SK-N-SH (cell line): ENCODE measurements at regions not wholly inside any gene's neighbourhood (a gene's known extent, or its start where the extent isn't known, plus 50 kb on each side); places are given as distances from the start of the nearest gene placed in this dataset.

Source experiments
- CTCF ChIA-PET: fragments of 300-600, 350-600 bp; formaldehyde crosslinking; extraction: SDS; loops from one replicate; lab custom pipeline; 2021; lab: Yijun Ruan, JAX
- POLR2A ChIA-PET: fragments of 350-600 bp; sonication (Branson Sonifier 250); formaldehyde crosslinking; extraction: SDS; loops from one replicate; lab custom pipeline; 2020; ENCODE audit warnings: antibody characterized with exemption, inconsistent platforms; lab: Yijun Ruan, JAX
- DNase-seq: peaks from one replicate; pipeline ENCODE4 v3.0.0; 2012
- H2AFZ ChIP-seq: fragments of 200-600 bp; sonication (generic); 2 replicates; pipeline ENCODE4 v1.8.1; 2016; ENCODE audit warnings: antibody characterized with exemption, mild to moderate bottlenecking, low read depth
- H3F3A ChIP-seq: fragments of 200-600 bp; sonication (generic); replicated peaks from 2 replicates; pipeline ENCODE3; 2016; ENCODE audit warnings: antibody characterized with exemption, mild to moderate bottlenecking; ENCODE audit not compliant: insufficient read depth
- H3K27ac ChIP-seq, 2 experiments: fragments of 200-500 bp in 1 of 2; fragments of 200-600 bp in 1 of 2; sonication (Bioruptor generic) in 1 of 2; sonication (generic), shearing (Covaris generic) in 1 of 2; 2 replicates each; pipeline versions ENCODE4 v1.5.1 to v1.6.1; 2014 to 2016; ENCODE audit warnings: low read depth in 2 of 2, inconsistent platforms in 1 of 2, low read length in 1 of 2, mild to moderate bottlenecking in 1 of 2, mixed read lengths in 1 of 2
- H3K27me3 ChIP-seq: fragments of 200-600 bp; sonication (generic), shearing (Covaris generic); 2 replicates; pipeline ENCODE4 v1.6.1; 2016; ENCODE audit warnings: mixed run types; ENCODE audit not compliant: insufficient read depth
- H3K36me3 ChIP-seq, 2 experiments: fragments of 200-500 bp in 1 of 2; fragments of 200-600 bp in 1 of 2; sonication (Bioruptor generic) in 1 of 2; sonication (generic) in 1 of 2; replicated peaks in 1 of 2; 2 replicates each; pipeline versions ENCODE3 to v1.5.1; 2014 to 2016; ENCODE audit warnings: low read length in 1 of 2, mild to moderate bottlenecking in 1 of 2; ENCODE audit not compliant: insufficient read depth in 2 of 2, control insufficient read depth in 1 of 2
- H3K4me1 ChIP-seq, 2 experiments: fragments of 200-500 bp in 1 of 2; fragments of 200-600 bp in 1 of 2; sonication (Bioruptor generic) in 1 of 2; sonication (generic), shearing (Covaris generic) in 1 of 2; 2 replicates each; pipeline versions ENCODE4 v1.5.1 to v1.6.1; 2014 to 2016; ENCODE audit warnings: low read depth in 1 of 2, low read length in 1 of 2, mixed run types in 1 of 2; ENCODE audit not compliant: insufficient read depth in 2 of 2, control insufficient read depth in 1 of 2
- H3K4me2 ChIP-seq: fragments of 200-600 bp; sonication (generic), shearing (Covaris generic); 2 replicates; pipeline ENCODE4 v1.6.1; 2017; ENCODE audit warnings: mixed run types
- H3K4me3 ChIP-seq, 2 experiments: fragments of 200-500 bp in 1 of 2; fragments of 200-600 bp in 1 of 2; sonication (Bioruptor generic) in 1 of 2; sonication (generic), shearing (Covaris generic) in 1 of 2; 2 replicates each; pipeline versions ENCODE4 v1.5.1 to v1.8.1; 2014 to 2016; ENCODE audit warnings: low read depth in 2 of 2, inconsistent platforms in 1 of 2, low read length in 1 of 2, mild to moderate bottlenecking in 1 of 2, mixed read lengths in 1 of 2, moderate library complexity in 1 of 2
- H3K79me2 ChIP-seq: fragments of 200-600 bp; sonication (generic); 2 replicates; pipeline ENCODE4 v1.8.1; 2017; ENCODE audit warnings: mild to moderate bottlenecking; ENCODE audit not compliant: insufficient read depth
- H3K9ac ChIP-seq: fragments of 200-600 bp; sonication (generic); 2 replicates; pipeline ENCODE4 v1.6.1; 2017; ENCODE audit warnings: mixed run types
- H3K9me2 ChIP-seq: fragments of 200-600 bp; sonication (generic); 2 replicates; pipeline ENCODE4 v1.6.1; 2017; ENCODE audit warnings: mixed run types
- H3K9me3 ChIP-seq: fragments of 200-600 bp; sonication (generic); 2 replicates; pipeline ENCODE4 v1.6.1; 2017; ENCODE audit warnings: mixed run types, mild to moderate bottlenecking, moderate library complexity
- H4K20me1 ChIP-seq: fragments of 200-600 bp; sonication (generic); 2 replicates; pipeline ENCODE4 v1.6.1; 2017; ENCODE audit warnings: mild to moderate bottlenecking, mixed run types; ENCODE audit not compliant: insufficient read depth
- CTCF ChIP-seq: fragments of 200-600 bp; sonication (generic); IDR thresholded peaks from 2 replicates; pipeline ENCODE4 v1.6.1; 2017; ENCODE audit warnings: antibody characterized with exemption, mild to moderate bottlenecking, moderate library complexity
- NFIC ChIP-seq: IDR thresholded peaks from 2 replicates; pipeline ENCODE4 v1.4.0; 2012; ENCODE audit warnings: borderline replicate concordance
- NRF1 ChIP-seq: IDR thresholded peaks from 2 replicates; pipeline ENCODE4 v1.6.1; 2012; ENCODE audit warnings: low read depth, mild to moderate bottlenecking, low read length
- PBX3 ChIP-seq: IDR thresholded peaks from 2 replicates; pipeline ENCODE4; 2012
- POLR2AphosphoS5 ChIP-seq: IDR thresholded peaks from 2 replicates; pipeline ENCODE4 v1.6.1; 2012; ENCODE audit warnings: low read depth, low read length
- RAD21 ChIP-seq: IDR thresholded peaks from 2 replicates; pipeline ENCODE4 v1.6.1; 2012; ENCODE audit warnings: mild to moderate bottlenecking, low read length
- RXRA ChIP-seq: IDR thresholded peaks from 2 replicates; pipeline ENCODE4 v1.4.0; 2012; ENCODE audit warnings: low read depth, mild to moderate bottlenecking, borderline replicate concordance
- SIN3A ChIP-seq: IDR thresholded peaks from 2 replicates; pipeline ENCODE4 v1.6.1; 2012; ENCODE audit warnings: low read depth, mild to moderate bottlenecking, low read length, moderate library complexity, borderline replicate concordance
- SMC3 ChIP-seq: IDR thresholded peaks from 2 replicates; pipeline ENCODE4 v1.6.1; 2012; ENCODE audit warnings: low read depth, low read length, improper control_type of control experiment
- TAF1 ChIP-seq: IDR thresholded peaks from 2 replicates; pipeline ENCODE4 v1.6.1; 2012; ENCODE audit warnings: low read depth, mild to moderate bottlenecking, low read length, moderate library complexity, borderline replicate concordance
- TCF12 ChIP-seq: IDR thresholded peaks from 2 replicates; pipeline ENCODE4 v1.4.0; 2012
- WGBS: methylation state at CpG from one replicate; pipeline ENCODE4 v1.1.6; 2017; ENCODE audit warnings: low lambda C conversion rate; 5-methylcytosine and 5-hydroxymethylcytosine counted together
- TF ChIP-seq, protein P1 (sequence below): IDR thresholded peaks from 2 replicates; pipeline ENCODE4 v1.4.0; 2012; ENCODE audit warnings: low read depth, borderline replicate concordance
- TF ChIP-seq, protein P2 (sequence below): fragments of 150-350 bp; IDR thresholded peaks from 2 replicates; pipeline ENCODE4 v1.6.1; 2016; ENCODE audit warnings: mild to moderate bottlenecking, low read depth, low read length

DNA sequence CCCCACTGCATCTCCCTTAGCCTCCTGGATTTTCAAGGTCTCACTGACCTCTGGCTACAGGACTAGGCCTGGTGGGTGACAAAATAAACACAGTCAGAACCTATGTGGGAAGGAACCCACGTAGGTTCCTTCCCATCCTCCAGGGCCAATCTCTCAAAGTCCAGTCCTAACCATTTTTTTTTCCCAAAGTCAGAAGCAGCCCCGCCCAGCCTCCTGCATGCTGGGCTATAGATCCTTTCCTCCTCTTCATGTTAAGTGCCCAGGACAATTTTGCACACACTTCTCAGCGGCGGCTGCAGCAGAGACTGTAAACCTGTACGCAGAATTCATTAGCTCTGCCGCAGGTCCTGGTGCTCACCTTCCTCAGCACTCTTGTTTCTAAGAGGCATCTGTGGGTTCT lies 285.8 kb downstream of the NPIPA8 start:
- DNase-seq: no peak
- WGBS: 40% methylated on average over 6 of the region's 6 CpGs
- ChIA-PET CTCF (interaction anchor here (1.4 kb wide), 1 partner anchor 78 kb away, joined by 3 read pairs; no protein-coding TSS in a partner anchor), POLR2A (no interaction called here)
- no peaks in the 10 kb centered on the region for H3K79me2 ChIP-seq
- H3K9ac ChIP-seq: no peak overlapping the region
- no peak overlapping the region for H3K4me3 ChIP-seq
- H3K9me2 ChIP-seq: no peaks in the 10 kb centered on the region
- H3K4me1 ChIP-seq: peaks cover 0 to 3% of the 10 kb centered on the region in 2 experiments; a peak in 1 of 4 replicates
- H3K4me2 ChIP-seq: no peak overlapping the region
- no peak overlapping the region for H3K27ac ChIP-seq
- H4K20me1 ChIP-seq: no peaks in the 10 kb centered on the region
- no peaks in the 10 kb centered on the region; the same call in 1 of the 2 replicates for H3K27me3 ChIP-seq
- no peaks in the 10 kb centered on the region for H3K9me3 ChIP-seq
- no peak for TF ChIP-seq TCF12
- no peak for TF ChIP-seq TAF1
- TF ChIP-seq RXRA: no peak
- TF ChIP-seq PBX3: no peak
- no peak for TF ChIP-seq POLR2AphosphoS5
- TF ChIP-seq SIN3A: no peak
- TF ChIP-seq SMC3: no peak
- no peak for TF ChIP-seq NRF1
- no peak for TF ChIP-seq NFIC
- TF ChIP-seq CTCF: no peak
- TF ChIP-seq, protein P1, sequence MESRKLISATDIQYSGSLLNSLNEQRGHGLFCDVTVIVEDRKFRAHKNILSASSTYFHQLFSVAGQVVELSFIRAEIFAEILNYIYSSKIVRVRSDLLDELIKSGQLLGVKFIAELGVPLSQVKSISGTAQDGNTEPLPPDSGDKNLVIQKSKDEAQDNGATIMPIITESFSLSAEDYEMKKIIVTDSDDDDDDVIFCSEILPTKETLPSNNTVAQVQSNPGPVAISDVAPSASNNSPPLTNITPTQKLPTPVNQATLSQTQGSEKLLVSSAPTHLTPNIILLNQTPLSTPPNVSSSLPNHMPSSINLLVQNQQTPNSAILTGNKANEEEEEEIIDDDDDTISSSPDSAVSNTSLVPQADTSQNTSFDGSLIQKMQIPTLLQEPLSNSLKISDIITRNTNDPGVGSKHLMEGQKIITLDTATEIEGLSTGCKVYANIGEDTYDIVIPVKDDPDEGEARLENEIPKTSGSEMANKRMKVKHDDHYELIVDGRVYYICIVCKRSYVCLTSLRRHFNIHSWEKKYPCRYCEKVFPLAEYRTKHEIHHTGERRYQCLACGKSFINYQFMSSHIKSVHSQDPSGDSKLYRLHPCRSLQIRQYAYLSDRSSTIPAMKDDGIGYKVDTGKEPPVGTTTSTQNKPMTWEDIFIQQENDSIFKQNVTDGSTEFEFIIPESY: no peak
- TF ChIP-seq RAD21: no peak
- TF ChIP-seq, protein P2, sequence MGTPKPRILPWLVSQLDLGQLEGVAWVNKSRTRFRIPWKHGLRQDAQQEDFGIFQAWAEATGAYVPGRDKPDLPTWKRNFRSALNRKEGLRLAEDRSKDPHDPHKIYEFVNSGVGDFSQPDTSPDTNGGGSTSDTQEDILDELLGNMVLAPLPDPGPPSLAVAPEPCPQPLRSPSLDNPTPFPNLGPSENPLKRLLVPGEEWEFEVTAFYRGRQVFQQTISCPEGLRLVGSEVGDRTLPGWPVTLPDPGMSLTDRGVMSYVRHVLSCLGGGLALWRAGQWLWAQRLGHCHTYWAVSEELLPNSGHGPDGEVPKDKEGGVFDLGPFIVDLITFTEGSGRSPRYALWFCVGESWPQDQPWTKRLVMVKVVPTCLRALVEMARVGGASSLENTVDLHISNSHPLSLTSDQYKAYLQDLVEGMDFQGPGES: no peak
- no peaks in the 10 kb centered on the region for H3F3A ChIP-seq
- H3K36me3 ChIP-seq: no peaks in the 10 kb centered on the region
- H2AFZ ChIP-seq: no peak overlapping the region
